Adrenal gland (tissue), 5 donors: ENCODE measurements at regions not wholly inside any gene's neighbourhood (a gene's known extent, or its start where the extent isn't known, plus 50 kb on each side); places are given as distances from the start of the nearest gene placed in this dataset.

Source experiments
- CTCF ChIP-seq, 6 experiments: fragments of 450-650 bp in 4 of 6; fragments of 200-600 bp in 2 of 6; sonication (generic) in 1 of 6; IDR thresholded peaks; 1 replicate in 5 of 6; 2 replicates in 1 of 6; pipeline versions ENCODE4 v1.5.1 to v1.8.0; 2016 to 2021; ENCODE audit warnings: antibody characterized with exemption in 6 of 6, mild to moderate bottlenecking in 2 of 6, moderate library complexity in 1 of 6
- POLR2A ChIP-seq, 2 donors: fragments of 450-650 bp; IDR thresholded peaks; one replicate each; pipeline ENCODE4 v1.6.1; 2017; ENCODE audit warnings: antibody characterized with exemption in 2 of 2, mild to moderate bottlenecking in 2 of 2, moderate library complexity in 1 of 2
- donor health status: DM: no; HTN: no; CAD: no.

DNA sequence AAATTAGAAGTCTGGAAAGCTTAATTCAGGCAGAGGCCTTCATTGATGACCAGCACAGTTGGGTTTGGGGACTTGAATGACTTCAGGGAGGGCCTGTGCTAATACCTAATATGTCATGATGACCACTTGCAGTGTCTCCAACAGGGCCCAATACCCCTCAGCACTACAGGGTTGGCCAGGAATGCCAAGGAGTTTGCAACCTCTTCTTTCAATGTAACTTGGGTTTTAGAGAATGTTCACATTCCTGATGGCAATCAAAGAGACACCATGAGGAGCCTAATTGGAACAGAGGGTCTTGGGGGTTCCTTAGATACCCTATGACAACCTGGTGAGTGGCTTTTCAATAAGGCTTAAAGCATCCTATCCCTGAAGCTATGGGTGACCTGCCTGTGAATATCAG lies 52.4 kb upstream of the ST8SIA3 start:
- TF ChIP-seq POLR2A (IDR thresholded peaks at IDR 0.05): no peak
- no peak for TF ChIP-seq CTCF (IDR thresholded peaks at IDR 0.05)
